ENCODE measurements at regions not wholly inside any gene's neighbourhood (a gene's known extent, or its start where the extent isn't known, plus 50 kb on each side); places are given as distances from the start of the nearest gene placed in this dataset.
"Not testable (repeated sequence)": the region's sequence is repeated elsewhere in the genome, so short reads cannot be mapped to it uniquely, and the experiment has no call there.

- no peak for DNase-seq
Observed at GRCh38 chrX:139198936-139199335, 331.6 kb upstream of the F9 start.

- DNase-seq = no peak
Observed at GRCh38 chrX:139196890-139197289, 333.6 kb upstream of the F9 start.

- no peak for DNase-seq
Observed at GRCh38 chrX:139194571-139195280, 335.8 kb upstream of the F9 start.

GRCh38 chrX:139192386-139192961 is 338.1 kb upstream of the F9 start:
- DNase-seq = no peak

- no peak for DNase-seq
Observed at GRCh38 chrX:139191746-139192385, 338.7 kb upstream of the F9 start.

- DNase-seq = no peak
Observed at GRCh38 chrX:139191286-139191685, 339.3 kb upstream of the F9 start.

- no peak for DNase-seq
Observed at GRCh38 chrX:139187738-139188137, 342.8 kb upstream of the F9 start.

GRCh38 chrX:139186991-139187390 is 343.5 kb upstream of the F9 start:
- DNase-seq = no peak

GRCh38 chrX:139179592-139179991 is 350.9 kb upstream of the F9 start:
- no peak for DNase-seq

GRCh38 chrX:139178980-139179379 is 351.6 kb upstream of the F9 start:
- DNase-seq = no peak

- DNase-seq = no peak
Observed at GRCh38 chrX:139172731-139173130, 357.8 kb upstream of the F9 start.

- DNase-seq = no peak
Observed at GRCh38 chrX:139170526-139171173, 359.9 kb upstream of the F9 start.

GRCh38 chrX:139167282-139167681 is 363.3 kb upstream of the F9 start:
- DNase-seq = no peak

GRCh38 chrX:139158256-139158655 is 372.3 kb upstream of the F9 start:
- DNase-seq = no peak

- no peak for DNase-seq
Observed at GRCh38 chrX:139156356-139156755, 374.2 kb upstream of the F9 start.

GRCh38 chrX:139146625-139147024 is 383.9 kb upstream of the F9 start:
- not testable (repeated sequence) for DNase-seq

GRCh38 chrX:139141370-139141769 is 389.2 kb upstream of the F9 start:
- DNase-seq = no peak

GRCh38 chrX:139134316-139134715 is 396.2 kb upstream of the F9 start:
- DNase-seq = no peak

GRCh38 chrX:139126493-139126892 is 404.0 kb upstream of the F9 start:
- DNase-seq = no peak

- DNase-seq = no peak
Observed at GRCh38 chrX:139125916-139126315, 404.6 kb upstream of the F9 start.

GRCh38 chrX:139121616-139122286 is 408.8 kb upstream of the F9 start:
- no peak for DNase-seq

GRCh38 chrX:139120760-139121159 is 409.2 kb upstream of the FGF13 start:
- DNase-seq = no peak

GRCh38 chrX:139113708-139114107 is 402.2 kb upstream of the FGF13 start:
- no peak for DNase-seq
